Dermis blood vessel endothelial cell (primary cell): ENCODE measurements at regions not wholly inside any gene's neighbourhood (a gene's known extent, or its start where the extent isn't known, plus 50 kb on each side); places are given as distances from the start of the nearest gene placed in this dataset.

ENCODE experiments used
- DNase-seq: peaks from one replicate; pipeline ENCODE4 v3.0.0; 2010

GRCh38 chr5:142507531-142508372 is 178.1 kb downstream of the FGF1 start:
- no peak for DNase-seq

- DNase-seq, result no peak
These were observed 179.1 kb downstream of the FGF1 start for GRCh38 chr5:142506756-142507155.

GRCh38 chr5:142506046-142506445 is 179.8 kb downstream of the FGF1 start:
- DNase-seq, result no peak

- no peak for DNase-seq
These were observed 177.1 kb upstream of the SPRY4 start for GRCh38 chr5:142501890-142502289.

GRCh38 chr5:142500227-142500905 is 175.5 kb upstream of the SPRY4 start:
- DNase-seq, result no peak

- no peak for DNase-seq
These were observed 174.9 kb upstream of the SPRY4 start for GRCh38 chr5:142499591-142500226.

GRCh38 chr5:142498298-142498697 is 173.5 kb upstream of the SPRY4 start:
- no peak for DNase-seq

- DNase-seq, result no peak
These were observed 170.7 kb upstream of the SPRY4 start for GRCh38 chr5:142495531-142495930.

- DNase-seq, result no peak
These were observed 169.2 kb upstream of the SPRY4 start for GRCh38 chr5:142493875-142494518.

GRCh38 chr5:142492781-142493281 is 168.0 kb upstream of the SPRY4 start:
- DNase-seq, result peak; percentile 24

GRCh38 chr5:142491679-142492078 is 166.9 kb upstream of the SPRY4 start:
- no peak for DNase-seq

- no peak for DNase-seq
These were observed 166.4 kb upstream of the SPRY4 start for GRCh38 chr5:142491270-142491669.

- DNase-seq, result no peak
These were observed 161.8 kb upstream of the SPRY4 start for GRCh38 chr5:142486581-142486980.

- DNase-seq, result no peak
These were observed 161.2 kb upstream of the SPRY4 start for GRCh38 chr5:142486020-142486419.

- peak; percentile 34 for DNase-seq
These were observed 160.1 kb upstream of the SPRY4 start for GRCh38 chr5:142484821-142485387.

- DNase-seq, result no peak
These were observed 157.4 kb upstream of the SPRY4 start for GRCh38 chr5:142482207-142482606.

GRCh38 chr5:142481410-142481809 is 156.6 kb upstream of the SPRY4 start:
- no peak for DNase-seq

- no peak for DNase-seq
These were observed 155.2 kb upstream of the SPRY4 start for GRCh38 chr5:142479854-142480519.

- DNase-seq, result no peak
These were observed 154.3 kb upstream of the SPRY4 start for GRCh38 chr5:142479150-142479549.

GRCh38 chr5:142478113-142478512 is 153.3 kb upstream of the SPRY4 start:
- DNase-seq, result no peak

GRCh38 chr5:142475102-142475513 is 150.3 kb upstream of the SPRY4 start:
- no peak for DNase-seq
